GM23338 (cell line): ENCODE measurements at regions not wholly inside any gene's neighbourhood (a gene's known extent, or its start where the extent isn't known, plus 50 kb on each side); places are given as distances from the start of the nearest gene placed in this dataset.

Experiments
- ATAC-seq: fragments of 200-7000 bp; cut with Tn5 transposase; 3 replicates; pipeline ENCODE4 v1.9.1; 2020
- DNase-seq: peaks from one replicate; pipeline ENCODE4 v3.0.0-alpha.2; 2015; ENCODE audit warnings: low spot score
- H2AFZ ChIP-seq: fragments of 200-600 bp; sonication (generic); 2 replicates; pipeline ENCODE4 v1.8.0; 2016; ENCODE audit warnings: antibody characterized with exemption, mild to moderate bottlenecking, moderate library complexity
- H3F3A ChIP-seq: fragments of 200-600 bp; sonication (generic); replicated peaks from 2 replicates; pipeline ENCODE4 v1.8.0; 2017; ENCODE audit warnings: antibody characterized with exemption, mixed run types, low read depth
- H3K27ac ChIP-seq: fragments of 200-600 bp; sonication (generic); 2 replicates; pipeline ENCODE4 v1.6.1; 2016; ENCODE audit warnings: low read depth
- H3K27me3 ChIP-seq: fragments of 200-600 bp; sonication (generic); 2 replicates; pipeline ENCODE4 v1.8.0; 2016; ENCODE audit warnings: mild to moderate bottlenecking, mixed run types, moderate library complexity; ENCODE audit not compliant: insufficient read depth
- H3K36me3 ChIP-seq: fragments of 200-600 bp; sonication (generic); 2 replicates; pipeline ENCODE4 v1.8.0; 2016; ENCODE audit warnings: mild to moderate bottlenecking; ENCODE audit not compliant: insufficient read depth
- H3K4me1 ChIP-seq: fragments of 200-600 bp; sonication (generic); 2 replicates; pipeline ENCODE4 v1.8.0; 2016; ENCODE audit warnings: mild to moderate bottlenecking, moderate library complexity; ENCODE audit not compliant: insufficient read depth
- H3K4me2 ChIP-seq: fragments of 200-600 bp; sonication (generic); 2 replicates; pipeline ENCODE4 v1.7.1; 2017; ENCODE audit warnings: mixed run types
- H3K4me3 ChIP-seq: fragments of 200-600 bp; sonication (generic); 2 replicates; pipeline ENCODE4 v1.6.1; 2016; ENCODE audit warnings: mixed run types
- H3K79me2 ChIP-seq: fragments of 200-600 bp; sonication (generic); replicated peaks from 2 replicates; pipeline ENCODE4 v1.8.0; 2017; ENCODE audit warnings: mild to moderate bottlenecking; ENCODE audit not compliant: insufficient read depth
- H3K9me2 ChIP-seq: fragments of 200-600 bp; sonication (generic); 2 replicates; pipeline ENCODE4 v1.8.0; 2017; ENCODE audit not compliant: insufficient read depth
- H4K20me1 ChIP-seq: fragments of 200-600 bp; sonication (generic); replicated peaks from 2 replicates; pipeline ENCODE4 v1.8.0; 2017; ENCODE audit warnings: mild to moderate bottlenecking; ENCODE audit not compliant: insufficient read depth
- H3K27ac Mint-ChIP-seq: 2 replicates; pipeline ENCODE4 v1.8.0; 2020; ENCODE audit warnings: inconsistent platforms, mild to moderate bottlenecking, moderate library complexity, mixed read lengths
- H3K27me3 Mint-ChIP-seq: 3 replicates; pipeline ENCODE4 v1.8.0; 2022; ENCODE audit warnings: low read depth, mild to moderate bottlenecking, moderate library complexity, mixed read lengths, inconsistent platforms; ENCODE audit not compliant: insufficient read depth, poor library complexity
- H3K36me3 Mint-ChIP-seq: 3 replicates; pipeline ENCODE4 v1.8.0; 2021; ENCODE audit warnings: low read depth, mild to moderate bottlenecking, inconsistent platforms, moderate library complexity, mixed read lengths
- H3K4me1 Mint-ChIP-seq: 3 replicates; pipeline ENCODE4 v1.8.0; 2020; ENCODE audit warnings: mild to moderate bottlenecking, inconsistent platforms, mixed read lengths
- H3K4me3 Mint-ChIP-seq: 3 replicates; pipeline ENCODE4 v1.8.0; 2021; ENCODE audit warnings: moderate library complexity, mild to moderate bottlenecking, inconsistent platforms, mixed read lengths
- H3K9me3 Mint-ChIP-seq: 3 replicates; pipeline ENCODE4 v1.8.0; 2020; ENCODE audit warnings: moderate library complexity, mild to moderate bottlenecking, inconsistent platforms, mixed read lengths
- CREB1 ChIP-seq: fragments of 250-450 bp; sonication (Bioruptor Pico); IDR thresholded peaks from 2 replicates; pipeline ENCODE4 v1.5.0; 2020; ENCODE audit warnings: low read depth, mild to moderate bottlenecking, moderate library complexity
- CTCF ChIP-seq, 2 experiments: fragments of 200-600 bp in 1 of 2; sonication (generic) in 1 of 2; conservative IDR thresholded peaks; 2 replicates each; pipeline versions ENCODE4 v1.5.1 to v1.6.1; 2016 to 2017; ENCODE audit warnings: antibody characterized with exemption in 2 of 2, low read depth in 2 of 2, mild to moderate bottlenecking in 2 of 2, moderate library complexity in 1 of 2
- ETS1 ChIP-seq: IDR thresholded peaks from 2 replicates; pipeline ENCODE4 v1.6.1; 2016; ENCODE audit warnings: antibody characterized with exemption
- EZH2 ChIP-seq: fragments of 200-600 bp; sonication (generic); IDR thresholded peaks from one replicate; pipeline ENCODE4 v1.8.0; 2017; ENCODE audit warnings: antibody characterized with exemption, mild to moderate bottlenecking, low read depth; ENCODE audit not compliant: unreplicated experiment
- EZH2phosphoT487 ChIP-seq: fragments of 200-600 bp; sonication (generic); IDR thresholded peaks from one replicate; pipeline ENCODE4 v1.8.1; 2018; ENCODE audit warnings: antibody characterized with exemption; ENCODE audit not compliant: unreplicated experiment
- JUNB ChIP-seq: IDR thresholded peaks from one replicate; pipeline ENCODE4 v1.6.1; 2016; ENCODE audit warnings: antibody characterized with exemption; ENCODE audit not compliant: unreplicated experiment
- NANOG ChIP-seq: IDR thresholded peaks from 2 replicates; pipeline ENCODE4 v1.6.1; 2016; ENCODE audit warnings: antibody characterized with exemption, borderline replicate concordance
- POLR2AphosphoS5 ChIP-seq: IDR thresholded peaks from 2 replicates; pipeline ENCODE4 v1.6.1; 2016; ENCODE audit warnings: antibody characterized with exemption, low read depth
- REST ChIP-seq: IDR thresholded peaks from one replicate; pipeline ENCODE4 v1.6.1; 2018; ENCODE audit warnings: antibody characterized with exemption; ENCODE audit not compliant: unreplicated experiment
- STAT1 ChIP-seq: IDR thresholded peaks from one replicate; pipeline ENCODE4 v1.6.1; 2016; ENCODE audit warnings: antibody characterized with exemption; ENCODE audit not compliant: unreplicated experiment
- ZNF114 ChIP-seq: fragments of 250-450 bp; sonication (Bioruptor Pico); IDR thresholded peaks from 2 replicates; pipeline ENCODE4 v1.5.0; 2020; ENCODE audit warnings: mild to moderate bottlenecking, moderate library complexity
- ZNF331 ChIP-seq: fragments of 250-450 bp; sonication (Bioruptor Pico); IDR thresholded peaks from 2 replicates; pipeline ENCODE4 v1.5.0; 2020; ENCODE audit warnings: low read depth, mild to moderate bottlenecking, moderate library complexity
- ZNF462 ChIP-seq: fragments of 250-450 bp; sonication (Bioruptor Pico); IDR thresholded peaks from 2 replicates; pipeline ENCODE4 v1.5.0; 2020; ENCODE audit warnings: mild to moderate bottlenecking, moderate library complexity

GRCh38 chr12:91368613-91369012 is 186.0 kb upstream of the DCN start:
- H3K9me3 Mint-ChIP-seq: no peaks in the 10 kb centered on the region
- Histone ChIP-seq H3K4me2 (no peak overlapping the region), H3K4me1 (peaks cover 19% of the 10 kb centered on the region; the same call in 1 of the 2 replicates), H3K9me2 (no peaks in the 10 kb centered on the region), H3K79me2 (no peaks in the 10 kb centered on the region), H3K4me3 (no peak overlapping the region), H3K27me3 (no peaks in the 10 kb centered on the region), H4K20me1 (no peaks in the 10 kb centered on the region), H3K27ac (no peak overlapping the region), H3F3A (0 out of 2 replicates have a peak, but pooled peaks cover 4% of the 10 kb centered on the region), H2AFZ (no peak overlapping the region), H3K36me3 (no peaks in the 10 kb centered on the region)
- peaks cover 17% of the 10 kb centered on the region for H3K4me1 Mint-ChIP-seq
- no peak for DNase-seq
- no peak overlapping the region for H3K27ac Mint-ChIP-seq
- H3K4me3 Mint-ChIP-seq: no peak overlapping the region
- no peak for ATAC-seq
- TF ChIP-seq NANOG (no peak), ZNF462 (no peak), POLR2AphosphoS5 (no peak), ETS1 (no peak), STAT1 (no peak), CTCF (conservative IDR thresholded peaks at IDR 0.05; ENCODE audit: low read depth in 2 of 2) (no peak), JUNB (no peak), CREB1 (CRISPR knock-in tag) (no peak), REST (no peak), EZH2phosphoT487 (no peak), EZH2 (no peak), ZNF331 (CRISPR knock-in tag) (no peak), ZNF114 (no peak)
- no peaks in the 10 kb centered on the region for H3K27me3 Mint-ChIP-seq
- H3K36me3 Mint-ChIP-seq: no peaks in the 10 kb centered on the region
